ENCODE measurements at regions not wholly inside any gene's neighbourhood (a gene's known extent, or its start where the extent isn't known, plus 50 kb on each side); places are given as distances from the start of the nearest gene placed in this dataset.

DNA sequence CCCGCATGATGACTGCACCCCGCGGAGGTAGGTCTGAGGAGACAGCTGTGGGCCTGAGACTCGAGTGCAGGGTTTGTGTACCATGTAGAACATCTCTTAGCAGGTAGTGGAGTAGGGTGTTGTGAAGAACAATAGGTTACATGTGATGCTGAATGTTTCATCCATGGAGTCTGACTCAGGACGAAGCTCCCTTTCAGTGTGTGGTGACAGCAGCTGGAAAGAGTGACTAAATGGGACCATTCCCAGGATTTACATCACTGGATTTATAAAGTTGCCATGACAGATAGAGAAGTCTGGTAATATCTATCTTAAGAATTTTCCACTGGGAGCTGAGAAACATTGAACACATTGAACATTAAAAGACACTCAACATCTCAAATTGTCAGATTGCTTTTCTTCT is 259.6 kb upstream of the RGS6 start:
- Histone ChIP-seq H3K9me2 (ENCODE audit: low read depth, low read length) (no peaks in the 10 kb centered on the region), H3K27me3 (ENCODE audit: insufficient read depth, low read length) (no peaks in the 10 kb centered on the region), H3K4me3 (ENCODE audit: low read depth, low read length, poor library complexity, severe bottlenecking) (no peak overlapping the region), H3K36me3 (ENCODE audit: insufficient read depth, low read length) (peaks cover 11% of the 10 kb centered on the region; the same call in 1 of the 2 replicates), H3K9ac (ENCODE audit: low read length) (no peak overlapping the region), H4K20me1 (ENCODE audit: insufficient read depth, low read length) (no peaks in the 10 kb centered on the region), H3K4me2 (ENCODE audit: low read length) (no peak overlapping the region), H3K79me2 (ENCODE audit: insufficient read depth, low read length) (no peaks in the 10 kb centered on the region), H3K27ac (ENCODE audit: low read depth, low read length, poor library complexity, severe bottlenecking) (no peak overlapping the region), H3K4me1 (ENCODE audit: insufficient read depth, low read length, severe bottlenecking) (peaks cover 12% of the 10 kb centered on the region), H3K9me3 (ENCODE audit: low read length) (no peaks in the 10 kb centered on the region), H2AFZ (ENCODE audit: low read length) (no peak overlapping the region), H3F3A (ENCODE audit: insufficient read depth, low read length) (no peaks in the 10 kb centered on the region)
- TF ChIP-seq EZH2 (IDR thresholded peaks at IDR 0.05; ENCODE audit: borderline replicate concordance, low read length) = no peak
- TF ChIP-seq, protein P1, sequence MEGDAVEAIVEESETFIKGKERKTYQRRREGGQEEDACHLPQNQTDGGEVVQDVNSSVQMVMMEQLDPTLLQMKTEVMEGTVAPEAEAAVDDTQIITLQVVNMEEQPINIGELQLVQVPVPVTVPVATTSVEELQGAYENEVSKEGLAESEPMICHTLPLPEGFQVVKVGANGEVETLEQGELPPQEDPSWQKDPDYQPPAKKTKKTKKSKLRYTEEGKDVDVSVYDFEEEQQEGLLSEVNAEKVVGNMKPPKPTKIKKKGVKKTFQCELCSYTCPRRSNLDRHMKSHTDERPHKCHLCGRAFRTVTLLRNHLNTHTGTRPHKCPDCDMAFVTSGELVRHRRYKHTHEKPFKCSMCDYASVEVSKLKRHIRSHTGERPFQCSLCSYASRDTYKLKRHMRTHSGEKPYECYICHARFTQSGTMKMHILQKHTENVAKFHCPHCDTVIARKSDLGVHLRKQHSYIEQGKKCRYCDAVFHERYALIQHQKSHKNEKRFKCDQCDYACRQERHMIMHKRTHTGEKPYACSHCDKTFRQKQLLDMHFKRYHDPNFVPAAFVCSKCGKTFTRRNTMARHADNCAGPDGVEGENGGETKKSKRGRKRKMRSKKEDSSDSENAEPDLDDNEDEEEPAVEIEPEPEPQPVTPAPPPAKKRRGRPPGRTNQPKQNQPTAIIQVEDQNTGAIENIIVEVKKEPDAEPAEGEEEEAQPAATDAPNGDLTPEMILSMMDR (IDR thresholded peaks at IDR 0.05; ENCODE audit: low read length) = no peak

DNA sequence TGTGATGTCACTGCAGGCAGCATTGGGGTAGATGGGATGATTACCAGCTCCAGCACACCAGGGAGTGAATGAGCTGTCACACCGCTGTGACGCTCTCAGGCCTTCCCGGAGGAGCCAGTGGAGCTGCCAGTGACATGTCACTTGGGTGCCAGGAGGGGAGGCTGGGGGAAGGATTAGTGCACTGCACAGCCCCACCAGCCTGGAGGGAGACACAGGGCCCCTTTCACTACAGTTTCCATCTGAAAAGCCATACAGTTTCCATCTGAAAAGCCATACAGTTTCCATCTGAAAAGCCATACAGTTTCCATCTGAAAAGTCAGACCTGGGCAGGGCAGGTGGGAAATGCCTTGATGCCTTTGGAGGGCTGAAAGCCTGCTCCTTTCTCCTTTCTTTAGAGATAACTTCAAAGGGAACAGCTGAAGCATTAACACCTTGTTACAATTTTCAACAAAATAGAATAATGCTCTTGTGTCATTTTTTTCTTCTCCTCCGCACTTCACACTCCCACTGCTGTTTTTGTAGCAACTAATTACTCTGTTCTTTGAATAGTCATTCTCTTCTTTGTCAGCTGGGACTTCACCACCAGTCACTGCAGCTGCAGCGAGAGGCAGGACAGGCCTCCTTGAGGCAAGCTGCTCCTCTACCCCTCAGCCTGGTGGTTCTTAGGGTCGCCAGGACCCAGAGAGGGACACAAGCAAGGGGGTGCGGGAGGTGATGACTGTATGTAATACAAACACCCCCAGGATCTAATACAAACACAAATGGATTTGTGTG is 256.9 kb upstream of the RGS6 start:
- Histone ChIP-seq H3K79me2 (ENCODE audit: insufficient read depth, low read length) (no peaks in the 10 kb centered on the region), H3K4me1 (ENCODE audit: insufficient read depth, low read length, severe bottlenecking) (peaks cover 12% of the 10 kb centered on the region), H3F3A (ENCODE audit: insufficient read depth, low read length) (no peaks in the 10 kb centered on the region), H4K20me1 (ENCODE audit: insufficient read depth, low read length) (no peaks in the 10 kb centered on the region), H3K4me3 (ENCODE audit: low read depth, low read length, poor library complexity, severe bottlenecking) (no peak overlapping the region), H3K4me2 (ENCODE audit: low read length) (no peak overlapping the region), H3K27ac (ENCODE audit: low read depth, low read length, poor library complexity, severe bottlenecking) (no peak overlapping the region), H3K9me2 (ENCODE audit: low read depth, low read length) (no peaks in the 10 kb centered on the region), H2AFZ (ENCODE audit: low read length) (no peak overlapping the region), H3K9ac (ENCODE audit: low read length) (no peak overlapping the region), H3K36me3 (ENCODE audit: insufficient read depth, low read length) (peaks cover 11% of the 10 kb centered on the region; the same call in 1 of the 2 replicates), H3K27me3 (ENCODE audit: insufficient read depth, low read length) (no peaks in the 10 kb centered on the region), H3K9me3 (ENCODE audit: low read length) (no peaks in the 10 kb centered on the region)
- no peak for TF ChIP-seq EZH2 (IDR thresholded peaks at IDR 0.05; ENCODE audit: borderline replicate concordance, low read length)
- TF ChIP-seq, protein P1 (IDR thresholded peaks at IDR 0.05; ENCODE audit: low read length) = no peak

DNA sequence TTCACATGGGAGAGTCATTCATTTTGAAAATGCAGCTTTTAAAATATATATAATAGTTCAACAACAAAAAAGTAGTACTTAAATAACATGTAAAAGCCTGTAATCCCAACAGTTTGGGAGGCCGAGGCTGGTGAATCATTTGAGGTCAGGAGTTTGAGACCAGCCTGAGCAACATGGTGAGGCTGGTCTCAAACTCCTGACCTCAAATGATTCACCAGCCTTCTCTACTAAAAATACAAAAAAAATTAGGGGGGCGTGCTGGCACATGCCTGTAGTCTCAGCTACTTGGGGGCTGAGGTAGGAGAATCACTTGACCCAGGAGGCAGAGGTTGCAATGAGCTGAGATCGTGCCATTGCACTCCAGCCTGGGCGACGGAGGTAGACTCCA is 256.3 kb upstream of the RGS6 start:
- Histone ChIP-seq H3K27ac (ENCODE audit: low read depth, low read length, poor library complexity, severe bottlenecking) (no peak overlapping the region), H2AFZ (ENCODE audit: low read length) (no peak overlapping the region), H3K9me3 (ENCODE audit: low read length) (no peaks in the 10 kb centered on the region), H3K79me2 (ENCODE audit: insufficient read depth, low read length) (no peaks in the 10 kb centered on the region), H3K4me1 (ENCODE audit: insufficient read depth, low read length, severe bottlenecking) (peaks cover 12% of the 10 kb centered on the region), H3K4me3 (ENCODE audit: low read depth, low read length, poor library complexity, severe bottlenecking) (no peak overlapping the region), H4K20me1 (ENCODE audit: insufficient read depth, low read length) (no peaks in the 10 kb centered on the region), H3K4me2 (ENCODE audit: low read length) (no peak overlapping the region), H3K9me2 (ENCODE audit: low read depth, low read length) (no peaks in the 10 kb centered on the region), H3K9ac (ENCODE audit: low read length) (no peak overlapping the region), H3K36me3 (ENCODE audit: insufficient read depth, low read length) (peaks cover 11% of the 10 kb centered on the region; the same call in 1 of the 2 replicates), H3F3A (ENCODE audit: insufficient read depth, low read length) (no peaks in the 10 kb centered on the region), H3K27me3 (ENCODE audit: insufficient read depth, low read length) (no peaks in the 10 kb centered on the region)
- TF ChIP-seq, protein P1 (IDR thresholded peaks at IDR 0.05; ENCODE audit: low read length) = no peak
- no peak for TF ChIP-seq EZH2 (IDR thresholded peaks at IDR 0.05; ENCODE audit: borderline replicate concordance, low read length)

Data from OCI-LY1 (cell line).